Activated CD4-positive, alpha-beta T cell treated with anti-CD3 and anti-CD28 coated beads for 36 hours (primary cell): ENCODE measurements at regions not wholly inside any gene's neighbourhood (a gene's known extent, or its start where the extent isn't known, plus 50 kb on each side); places are given as distances from the start of the nearest gene placed in this dataset.

Experiments
- ATAC-seq: fragments of 200-7000 bp; cut with Tn5 transposase; one replicate; pipeline ENCODE4 v1.10.0; 2021; ENCODE audit warnings: mild to moderate bottlenecking, moderate library complexity
- CTCF ChIA-PET: fragments of 350-600 bp; sonication (Branson Sonifier 250); formaldehyde crosslinking; loops from one replicate; lab custom pipeline; 2021; ENCODE audit warnings: antibody characterized with exemption; lab: Charles Lee
- POLR2A ChIA-PET: fragments of 350-600 bp; sonication (Branson Sonifier 250); formaldehyde crosslinking; loops from one replicate; lab custom pipeline; 2021; ENCODE audit warnings: antibody characterized with exemption, inconsistent platforms; lab: Charles Lee
- DNase-seq: peaks from one replicate; pipeline ENCODE4 v3.0.0-alpha.2; 2020
- H3K27ac Mint-ChIP-seq: one replicate; pipeline ENCODE4 v1.8.0; 2021; ENCODE audit warnings: mixed read lengths
- H3K27me3 Mint-ChIP-seq: one replicate; pipeline ENCODE4 v1.8.0; 2021; ENCODE audit warnings: mixed read lengths
- H3K36me3 Mint-ChIP-seq: one replicate; pipeline ENCODE4 v1.8.0; 2021; ENCODE audit warnings: low read depth, mixed read lengths
- H3K4me1 Mint-ChIP-seq: one replicate; pipeline ENCODE4 v1.8.0; 2021; ENCODE audit warnings: mixed read lengths
- H3K4me3 Mint-ChIP-seq: one replicate; pipeline ENCODE4 v1.8.0; 2021; ENCODE audit warnings: mild to moderate bottlenecking, moderate library complexity, mixed read lengths
- H3K9me3 Mint-ChIP-seq: one replicate; pipeline ENCODE4 v1.8.0; 2021; ENCODE audit warnings: low read depth, mixed read lengths
- intact Hi-C, 2 experiments: fragments of 100-400 bp; cut with DNase I in 1 of 2; cut with micrococcal nuclease in 1 of 2; formaldehyde crosslinking; loops; one replicate each; pipeline versions ENCODE4 v1.14.2 to v1.15.1; 2022 to 2024; cut with DNase I, micrococcal nuclease

- intact Hi-C loops = no loop called here
- DNase-seq = no peak
- Mint-ChIP-seq H3K27ac (no peak overlapping the region), H3K27me3 (no peaks in the 10 kb centered on the region), H3K4me3 (no peak overlapping the region), H3K4me1 (peaks cover 3% of the 10 kb centered on the region), H3K36me3 (no peaks in the 10 kb centered on the region), H3K9me3 (no peaks in the 10 kb centered on the region)
- CTCF ChIA-PET = no interaction called here
- ATAC-seq = no peak
- POLR2A ChIA-PET = interaction anchor here (0.6 kb wide), 1 partner anchor 309 kb away, joined by 5 read pairs; no protein-coding TSS in a partner anchor
These were observed 137.3 kb downstream of the ZIC5 start for GRCh38 chr13:99834246-99834645.

DNA sequence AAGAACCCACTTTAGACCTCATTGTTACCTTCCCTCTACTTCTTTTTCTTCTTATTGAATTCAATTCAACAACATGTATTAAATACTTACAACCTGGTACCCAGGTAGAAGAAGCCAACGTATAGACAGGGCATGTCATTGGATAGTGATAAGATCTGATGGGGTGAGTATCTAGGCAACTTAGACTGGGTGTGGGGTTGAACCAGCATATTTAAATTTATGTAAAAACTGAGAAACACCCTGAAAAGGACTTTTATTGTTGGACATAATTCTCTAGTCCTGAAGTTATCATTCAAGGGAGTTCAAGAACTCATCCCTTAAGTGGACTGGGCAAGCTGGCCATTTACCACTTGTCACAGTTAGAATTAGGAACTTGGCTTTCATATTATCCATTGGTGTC lies 139.2 kb downstream of the ZIC5 start:
- intact Hi-C loops = no loop called here
- no peak overlapping the region for H3K27ac Mint-ChIP-seq
- no peaks in the 10 kb centered on the region for H3K36me3 Mint-ChIP-seq
- CTCF ChIA-PET = interaction anchor here (1.0 kb wide), 1 partner anchor 9 kb away, joined by 4 read pairs; no protein-coding TSS in a partner anchor
- POLR2A ChIA-PET = no interaction called here
- H3K4me3 Mint-ChIP-seq = no peak overlapping the region
- no peaks in the 10 kb centered on the region for H3K9me3 Mint-ChIP-seq
- ATAC-seq (no peak), DNase-seq (no peak)
- H3K4me1 Mint-ChIP-seq = peaks cover 3% of the 10 kb centered on the region
- H3K27me3 Mint-ChIP-seq = no peaks in the 10 kb centered on the region

DNA sequence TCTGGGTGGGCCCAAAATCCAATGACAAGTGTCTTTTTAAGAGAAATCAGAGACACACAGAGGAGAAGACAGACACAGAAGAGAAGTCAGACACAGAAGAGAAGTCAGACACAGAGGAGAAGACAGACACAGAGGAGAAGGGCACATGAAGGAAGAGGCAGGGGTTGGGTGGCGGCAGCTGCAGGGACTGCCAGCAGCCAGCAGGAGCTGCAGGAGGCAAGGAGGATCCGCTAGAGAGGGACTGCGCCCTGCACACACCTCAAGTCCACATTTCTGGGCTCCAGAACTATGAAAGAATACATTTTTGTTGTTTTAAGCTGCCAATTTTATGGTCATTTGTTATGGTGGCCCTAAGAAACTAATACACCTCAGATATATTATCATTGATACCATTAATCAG lies 140.6 kb downstream of the ZIC5 start:
- Mint-ChIP-seq H3K36me3 (no peaks in the 10 kb centered on the region), H3K27ac (no peak overlapping the region), H3K4me3 (no peak overlapping the region), H3K9me3 (no peaks in the 10 kb centered on the region), H3K4me1 (peaks cover 3% of the 10 kb centered on the region), H3K27me3 (no peaks in the 10 kb centered on the region)
- ChIA-PET POLR2A (no interaction called here), CTCF (interaction anchor here (0.5 to 0.9 kb wide), 2 partner anchors 15 to 74 kb away, joined by 3 to 5 read pairs; no protein-coding TSS in a partner anchor)
- no peak for DNase-seq
- intact Hi-C loops = no loop called here
- ATAC-seq = no peak

- no peak overlapping the region for H3K4me3 Mint-ChIP-seq
- H3K36me3 Mint-ChIP-seq = no peaks in the 10 kb centered on the region
- H3K27me3 Mint-ChIP-seq = no peaks in the 10 kb centered on the region
- H3K9me3 Mint-ChIP-seq = no peaks in the 10 kb centered on the region
- ChIA-PET POLR2A (no interaction called here), CTCF (interaction anchor here (0.6 kb wide), 1 partner anchor 1131 kb away, joined by 3 read pairs; no protein-coding TSS in a partner anchor)
- no peak overlapping the region for H3K27ac Mint-ChIP-seq
- ATAC-seq (no peak), DNase-seq (no peak)
- H3K4me1 Mint-ChIP-seq = peaks cover 1% of the 10 kb centered on the region
- intact Hi-C loops = no loop called here
These were observed 141.9 kb downstream of the ZIC5 start for GRCh38 chr13:99829593-99830239.

GRCh38 chr13:99829161-99829560 lies 142.4 kb downstream of the ZIC5 start:
- CTCF ChIA-PET = interaction anchor here (0.6 kb wide), 1 partner anchor 1132 kb away, joined by 3 read pairs; no protein-coding TSS in a partner anchor
- H3K4me3 Mint-ChIP-seq = no peak overlapping the region

GRCh38 chr13:99828735-99829134 lies 142.8 kb downstream of the ZIC5 start:
- DNase-seq (no peak), ATAC-seq (no peak)
- no peaks in the 10 kb centered on the region for H3K27me3 Mint-ChIP-seq
- ChIA-PET POLR2A (no interaction called here), CTCF (interaction anchor here (0.7 kb wide), 1 partner anchor 11 kb away, joined by 3 read pairs; no protein-coding TSS in a partner anchor)
- intact Hi-C loops = no loop called here
- H3K4me1 Mint-ChIP-seq = no peaks in the 10 kb centered on the region
- H3K27ac Mint-ChIP-seq = no peak overlapping the region
- no peaks in the 10 kb centered on the region for H3K36me3 Mint-ChIP-seq
- no peaks in the 10 kb centered on the region for H3K9me3 Mint-ChIP-seq
- no peak overlapping the region for H3K4me3 Mint-ChIP-seq

More at GRCh38 chr13:99829161-99829560, 142.4 kb downstream of the ZIC5 start:
- Mint-ChIP-seq H3K36me3 (no peaks in the 10 kb centered on the region), H3K27ac (no peak overlapping the region), H3K4me1 (no peaks in the 10 kb centered on the region), H3K9me3 (no peaks in the 10 kb centered on the region), H3K27me3 (no peaks in the 10 kb centered on the region)
- intact Hi-C loops = no loop called here
- POLR2A ChIA-PET = no interaction called here
- DNase-seq (no peak), ATAC-seq (no peak)

GRCh38 chr13:99828123-99828522 lies 143.4 kb downstream of the ZIC5 start:
- Mint-ChIP-seq H3K27me3 (no peaks in the 10 kb centered on the region), H3K4me1 (no peaks in the 10 kb centered on the region), H3K36me3 (no peaks in the 10 kb centered on the region), H3K4me3 (no peak overlapping the region), H3K9me3 (no peaks in the 10 kb centered on the region), H3K27ac (no peak overlapping the region)
- POLR2A ChIA-PET = no interaction called here
- DNase-seq (no peak), ATAC-seq (no peak)
- intact Hi-C loops = no loop called here
- CTCF ChIA-PET = interaction anchor here (0.7 kb wide), 1 partner anchor 10 kb away, joined by 3 read pairs; no protein-coding TSS in a partner anchor

- no peaks in the 10 kb centered on the region for H3K27me3 Mint-ChIP-seq
- H3K36me3 Mint-ChIP-seq = no peaks in the 10 kb centered on the region
- ChIA-PET POLR2A (no interaction called here), CTCF (no interaction called here)
- no peak overlapping the region for H3K4me3 Mint-ChIP-seq
- intact Hi-C loops = no loop called here
- ATAC-seq (no peak), DNase-seq (no peak)
- H3K27ac Mint-ChIP-seq = no peak overlapping the region
- H3K4me1 Mint-ChIP-seq = no peaks in the 10 kb centered on the region
- no peaks in the 10 kb centered on the region for H3K9me3 Mint-ChIP-seq
These were observed 144.4 kb downstream of the ZIC5 start for GRCh38 chr13:99827011-99827772.

DNA sequence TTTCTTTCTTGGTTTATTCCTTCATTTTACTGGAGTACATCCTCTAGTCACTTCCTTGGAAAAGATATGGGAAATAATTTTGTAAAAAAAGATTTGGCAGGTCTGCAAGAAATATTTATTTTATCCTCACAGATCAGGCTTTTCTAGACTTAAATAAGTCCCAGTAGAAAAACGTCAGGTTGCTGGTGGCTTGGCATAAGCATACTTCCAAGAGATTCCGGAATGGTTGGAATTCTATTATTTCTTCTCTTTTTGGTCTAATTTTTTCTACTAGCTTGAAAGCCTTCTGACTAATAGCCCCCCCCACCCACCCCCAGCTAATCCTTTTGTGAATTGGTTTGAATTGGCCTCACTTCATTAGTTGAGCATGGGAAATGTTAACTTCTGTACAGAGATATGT lies 147.6 kb downstream of the ZIC5 start:
- H3K4me1 Mint-ChIP-seq = no peaks in the 10 kb centered on the region
- H3K36me3 Mint-ChIP-seq = no peaks in the 10 kb centered on the region
- POLR2A ChIA-PET = no interaction called here
- no peak for ATAC-seq
- no peak overlapping the region for H3K27ac Mint-ChIP-seq
- H3K9me3 Mint-ChIP-seq = no peaks in the 10 kb centered on the region
- no peaks in the 10 kb centered on the region for H3K27me3 Mint-ChIP-seq
- intact Hi-C loops = no loop called here
- no peak overlapping the region for H3K4me3 Mint-ChIP-seq
- no peak for DNase-seq
- CTCF ChIA-PET = interaction anchor here (1.5 kb wide), 1 partner anchor 8 kb away, joined by 4 read pairs; no protein-coding TSS in a partner anchor

GRCh38 chr13:99822820-99823219 lies 148.7 kb downstream of the ZIC5 start:
- Mint-ChIP-seq H3K36me3 (no peaks in the 10 kb centered on the region), H3K27me3 (no peaks in the 10 kb centered on the region), H3K27ac (no peak overlapping the region), H3K4me3 (no peak overlapping the region), H3K4me1 (peaks cover 9% of the 10 kb centered on the region), H3K9me3 (no peaks in the 10 kb centered on the region)
- ATAC-seq (no peak), DNase-seq (no peak)
- ChIA-PET CTCF (interaction anchor here (1.5 kb wide), 1 partner anchor 9 kb away, joined by 4 read pairs; no protein-coding TSS in a partner anchor), POLR2A (no interaction called here)
- intact Hi-C loops = no loop called here

- Mint-ChIP-seq H3K27ac (no peak overlapping the region), H3K36me3 (no peaks in the 10 kb centered on the region), H3K27me3 (no peaks in the 10 kb centered on the region), H3K4me1 (peaks cover 15% of the 10 kb centered on the region), H3K9me3 (no peaks in the 10 kb centered on the region), H3K4me3 (no peak overlapping the region)
- POLR2A ChIA-PET = no interaction called here
- intact Hi-C loops = no loop called here
- ATAC-seq = no peak
- CTCF ChIA-PET = no interaction called here
- no peak for DNase-seq
These were observed 149.8 kb downstream of the ZIC5 start for GRCh38 chr13:99821741-99822140.
